ENCODE measurements at regions not wholly inside any gene's neighbourhood (a gene's known extent, or its start where the extent isn't known, plus 50 kb on each side); places are given as distances from the start of the nearest gene placed in this dataset.

DNA sequence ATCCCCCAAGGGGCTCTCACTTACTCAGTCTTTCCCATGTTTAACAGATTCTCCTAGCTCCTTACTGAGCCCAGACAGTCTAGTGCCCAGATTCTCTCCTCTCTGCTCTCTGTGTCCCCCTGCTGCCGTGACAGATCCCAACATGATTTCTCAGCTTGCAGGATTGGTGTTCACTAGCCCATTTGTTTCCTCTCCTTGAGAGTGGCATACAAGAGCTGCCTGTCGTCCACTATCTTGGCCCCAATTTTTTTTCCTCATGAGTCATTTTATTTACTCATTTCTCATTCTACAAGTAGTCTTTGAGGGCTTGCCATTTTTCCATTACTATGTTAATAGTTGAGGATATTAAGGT, 199.9 kb upstream of the FN1 start (continued):
- TF ChIP-seq, protein P1, sequence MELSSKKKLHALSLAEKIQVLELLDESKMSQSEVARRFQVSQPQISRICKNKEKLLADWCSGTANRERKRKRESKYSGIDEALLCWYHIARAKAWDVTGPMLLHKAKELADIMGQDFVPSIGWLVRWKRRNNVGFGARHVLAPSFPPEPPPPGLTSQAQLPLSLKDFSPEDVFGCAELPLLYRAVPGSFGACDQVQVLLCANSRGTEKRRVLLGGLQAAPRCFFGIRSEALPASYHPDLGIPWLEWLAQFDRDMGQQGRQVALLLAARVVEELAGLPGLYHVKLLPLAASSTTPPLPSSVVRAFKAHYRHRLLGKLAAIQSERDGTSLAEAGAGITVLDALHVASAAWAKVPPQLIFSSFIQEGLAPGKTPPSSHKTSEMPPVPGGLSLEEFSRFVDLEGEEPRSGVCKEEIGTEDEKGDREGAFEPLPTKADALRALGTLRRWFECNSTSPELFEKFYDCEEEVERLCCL (CRISPR knock-in tag; IDR thresholded peaks at IDR 0.05; ENCODE audit: borderline replicate concordance) = no peak
- TF ChIP-seq CSRNP2 (CRISPR knock-in tag; conservative IDR thresholded peaks at IDR 0.05; ENCODE audit: low read depth) = no peak
- TF ChIP-seq ZNF616 (CRISPR knock-in tag; IDR thresholded peaks at IDR 0.05; ENCODE audit: low read depth) = no peak
- TF ChIP-seq BCL6 (CRISPR knock-in tag; IDR thresholded peaks at IDR 0.05) = 0 out of 2 replicates have a peak, but pooled peaks have one; percentile 10
- TF ChIP-seq POLR2AphosphoS2 (IDR thresholded peaks at IDR 0.05; ENCODE audit: low read depth, low read length) = no peak
- no peak for TF ChIP-seq PAWR (CRISPR knock-in tag; IDR thresholded peaks at IDR 0.05; ENCODE audit: borderline replicate concordance)
- TF ChIP-seq ZEB1 (IDR thresholded peaks at IDR 0.05; ENCODE audit: insufficient replicate concordance, low read depth) = no peak
- TF ChIP-seq ZNF451 (CRISPR knock-in tag; IDR thresholded peaks at IDR 0.05) = no peak
- no peak for TF ChIP-seq ZNF792 (CRISPR knock-in tag; IDR thresholded peaks at IDR 0.05)
- 0 out of 2 replicates have a peak, but pooled peaks have one; percentile 21 for TF ChIP-seq FOXA3 (CRISPR knock-in tag; IDR thresholded peaks at IDR 0.05)
- no peak for TF ChIP-seq ATF7 (IDR thresholded peaks at IDR 0.05)
- no peak for TF ChIP-seq ATF7 (CRISPR knock-in tag; IDR thresholded peaks at IDR 0.05)
- TF ChIP-seq, protein P2, sequence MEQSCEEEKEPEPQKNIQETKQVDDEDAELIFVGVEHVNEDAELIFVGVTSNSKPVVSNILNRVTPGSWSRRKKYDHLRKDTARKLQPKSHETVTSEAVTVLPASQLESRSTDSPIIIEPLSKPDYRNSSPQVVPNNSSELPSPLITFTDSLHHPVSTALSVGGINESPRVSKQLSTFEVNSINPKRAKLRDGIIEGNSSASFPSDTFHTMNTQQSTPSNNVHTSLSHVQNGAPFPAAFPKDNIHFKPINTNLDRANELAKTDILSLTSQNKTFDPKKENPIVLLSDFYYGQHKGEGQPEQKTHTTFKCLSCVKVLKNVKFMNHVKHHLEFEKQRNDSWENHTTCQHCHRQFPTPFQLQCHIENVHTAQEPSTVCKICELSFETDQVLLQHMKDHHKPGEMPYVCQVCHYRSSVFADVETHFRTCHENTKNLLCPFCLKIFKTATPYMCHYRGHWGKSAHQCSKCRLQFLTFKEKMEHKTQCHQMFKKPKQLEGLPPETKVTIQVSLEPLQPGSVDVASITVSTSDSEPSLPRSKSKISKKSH (CRISPR knock-in tag; IDR thresholded peaks at IDR 0.05; ENCODE audit: borderline replicate concordance) = no peak
- 0 out of 2 replicates have a peak, but pooled peaks have one; percentile 68 for TF ChIP-seq ZSCAN9 (CRISPR knock-in tag; IDR thresholded peaks at IDR 0.05; ENCODE audit: borderline replicate concordance)
- TF ChIP-seq ATF1 (CRISPR knock-in tag; IDR thresholded peaks at IDR 0.05) = no peak
- TF ChIP-seq, protein P3, sequence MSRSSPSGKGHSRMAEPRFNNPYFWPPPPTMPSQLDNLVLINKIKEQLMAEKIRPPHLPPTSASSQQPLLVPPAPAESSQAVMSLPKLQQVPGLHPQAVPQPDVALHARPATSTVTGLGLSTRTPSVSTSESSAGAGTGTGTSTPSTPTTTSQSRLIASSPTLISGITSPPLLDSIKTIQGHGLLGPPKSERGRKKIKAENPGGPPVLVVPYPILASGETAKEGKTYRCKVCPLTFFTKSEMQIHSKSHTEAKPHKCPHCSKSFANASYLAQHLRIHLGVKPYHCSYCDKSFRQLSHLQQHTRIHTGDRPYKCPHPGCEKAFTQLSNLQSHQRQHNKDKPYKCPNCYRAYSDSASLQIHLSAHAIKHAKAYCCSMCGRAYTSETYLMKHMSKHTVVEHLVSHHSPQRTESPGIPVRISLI (CRISPR knock-in tag; IDR thresholded peaks at IDR 0.05; ENCODE audit: borderline replicate concordance) = no peak
- TF ChIP-seq NFE2 (CRISPR knock-in tag; IDR thresholded peaks at IDR 0.05) = no peak
- TF ChIP-seq, protein P4, sequence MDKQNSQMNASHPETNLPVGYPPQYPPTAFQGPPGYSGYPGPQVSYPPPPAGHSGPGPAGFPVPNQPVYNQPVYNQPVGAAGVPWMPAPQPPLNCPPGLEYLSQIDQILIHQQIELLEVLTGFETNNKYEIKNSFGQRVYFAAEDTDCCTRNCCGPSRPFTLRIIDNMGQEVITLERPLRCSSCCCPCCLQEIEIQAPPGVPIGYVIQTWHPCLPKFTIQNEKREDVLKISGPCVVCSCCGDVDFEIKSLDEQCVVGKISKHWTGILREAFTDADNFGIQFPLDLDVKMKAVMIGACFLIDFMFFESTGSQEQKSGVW (CRISPR knock-in tag; IDR thresholded peaks at IDR 0.05; ENCODE audit: borderline replicate concordance) = no peak
- TF ChIP-seq SOX13 (IDR thresholded peaks at IDR 0.05) = no peak
- peak in 1 of 2 experiments; percentile 51; a peak in 2 of 4 replicates for TF ChIP-seq SOX13 (CRISPR knock-in tag; conservative IDR thresholded peaks at IDR 0.05 in 1 of 2, IDR thresholded peaks at IDR 0.05 in 1 of 2)
- TF ChIP-seq, protein P5, sequence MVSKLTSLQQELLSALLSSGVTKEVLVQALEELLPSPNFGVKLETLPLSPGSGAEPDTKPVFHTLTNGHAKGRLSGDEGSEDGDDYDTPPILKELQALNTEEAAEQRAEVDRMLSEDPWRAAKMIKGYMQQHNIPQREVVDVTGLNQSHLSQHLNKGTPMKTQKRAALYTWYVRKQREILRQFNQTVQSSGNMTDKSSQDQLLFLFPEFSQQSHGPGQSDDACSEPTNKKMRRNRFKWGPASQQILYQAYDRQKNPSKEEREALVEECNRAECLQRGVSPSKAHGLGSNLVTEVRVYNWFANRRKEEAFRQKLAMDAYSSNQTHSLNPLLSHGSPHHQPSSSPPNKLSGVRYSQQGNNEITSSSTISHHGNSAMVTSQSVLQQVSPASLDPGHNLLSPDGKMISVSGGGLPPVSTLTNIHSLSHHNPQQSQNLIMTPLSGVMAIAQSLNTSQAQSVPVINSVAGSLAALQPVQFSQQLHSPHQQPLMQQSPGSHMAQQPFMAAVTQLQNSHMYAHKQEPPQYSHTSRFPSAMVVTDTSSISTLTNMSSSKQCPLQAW (CRISPR knock-in tag; IDR thresholded peaks at IDR 0.05) = no peak
- TF ChIP-seq TP53 (CRISPR knock-in tag; conservative IDR thresholded peaks at IDR 0.05) = no peak
- TF ChIP-seq ZBTB14 (CRISPR knock-in tag; IDR thresholded peaks at IDR 0.05) = no peak

Data from HepG2 (cell line).